ENCODE measurements at regions not wholly inside any gene's neighbourhood (a gene's known extent, or its start where the extent isn't known, plus 50 kb on each side); places are given as distances from the start of the nearest gene placed in this dataset.

GRCh38 chr14:71703477-71703876 is 228.8 kb upstream of the RGS6 start:
- DNase-seq (ENCODE audit: low read depth in 1 of 2, low spot score in 1 of 2): no peak
- no peak for TF ChIP-seq REST (IDR thresholded peaks at IDR 0.05; ENCODE audit: insufficient replicate concordance, low read depth)
- no peak for TF ChIP-seq SPI1 (IDR thresholded peaks at IDR 0.05; ENCODE audit: borderline replicate concordance, low read depth)
- no peak for TF ChIP-seq POLR2AphosphoS5 (IDR thresholded peaks at IDR 0.05; ENCODE audit: low read depth)
- no peak for TF ChIP-seq GABPA (IDR thresholded peaks at IDR 0.05; ENCODE audit: low read depth)
- TF ChIP-seq, protein P1, sequence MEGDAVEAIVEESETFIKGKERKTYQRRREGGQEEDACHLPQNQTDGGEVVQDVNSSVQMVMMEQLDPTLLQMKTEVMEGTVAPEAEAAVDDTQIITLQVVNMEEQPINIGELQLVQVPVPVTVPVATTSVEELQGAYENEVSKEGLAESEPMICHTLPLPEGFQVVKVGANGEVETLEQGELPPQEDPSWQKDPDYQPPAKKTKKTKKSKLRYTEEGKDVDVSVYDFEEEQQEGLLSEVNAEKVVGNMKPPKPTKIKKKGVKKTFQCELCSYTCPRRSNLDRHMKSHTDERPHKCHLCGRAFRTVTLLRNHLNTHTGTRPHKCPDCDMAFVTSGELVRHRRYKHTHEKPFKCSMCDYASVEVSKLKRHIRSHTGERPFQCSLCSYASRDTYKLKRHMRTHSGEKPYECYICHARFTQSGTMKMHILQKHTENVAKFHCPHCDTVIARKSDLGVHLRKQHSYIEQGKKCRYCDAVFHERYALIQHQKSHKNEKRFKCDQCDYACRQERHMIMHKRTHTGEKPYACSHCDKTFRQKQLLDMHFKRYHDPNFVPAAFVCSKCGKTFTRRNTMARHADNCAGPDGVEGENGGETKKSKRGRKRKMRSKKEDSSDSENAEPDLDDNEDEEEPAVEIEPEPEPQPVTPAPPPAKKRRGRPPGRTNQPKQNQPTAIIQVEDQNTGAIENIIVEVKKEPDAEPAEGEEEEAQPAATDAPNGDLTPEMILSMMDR (IDR thresholded peaks at IDR 0.05; ENCODE audit: insufficient read depth, low read length): no peak
- H3K27me3 ChIP-seq (ENCODE audit: insufficient read depth, poor library complexity, severe bottlenecking): no peaks in the 10 kb centered on the region
- H3K27ac ChIP-seq (replicated peaks): no peak overlapping the region
- H3K4me3 ChIP-seq (replicated peaks; ENCODE audit: insufficient read depth, low read length): no peak overlapping the region

DNA sequence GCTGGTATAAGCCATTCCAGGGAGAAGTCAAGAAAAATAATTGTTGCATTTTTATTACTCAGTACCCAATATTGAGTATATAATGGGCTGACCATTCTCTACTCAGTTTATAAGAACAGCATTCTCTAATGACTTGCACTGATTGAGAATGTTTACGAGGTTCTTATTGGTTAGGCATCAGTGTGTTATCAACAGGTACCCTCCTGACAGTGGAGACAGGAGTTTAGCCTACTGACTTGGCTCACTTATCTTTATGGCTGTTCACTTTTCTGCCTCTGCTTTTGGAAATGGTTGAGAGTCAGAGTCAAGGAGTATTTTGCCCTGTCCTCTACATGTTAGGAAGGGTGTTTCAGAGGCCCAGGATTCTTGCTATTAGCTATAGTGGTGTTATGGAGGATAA is 228.0 kb upstream of the RGS6 start:
- no peaks in the 10 kb centered on the region for H3K27me3 ChIP-seq (ENCODE audit: insufficient read depth, poor library complexity, severe bottlenecking)
- no peak for DNase-seq (ENCODE audit: low read depth in 1 of 2, low spot score in 1 of 2)
- H3K4me3 ChIP-seq (replicated peaks; ENCODE audit: insufficient read depth, low read length): no peak overlapping the region
- no peak for TF ChIP-seq POLR2AphosphoS5 (IDR thresholded peaks at IDR 0.05; ENCODE audit: low read depth)
- H3K27ac ChIP-seq (replicated peaks): no peak overlapping the region

DNA sequence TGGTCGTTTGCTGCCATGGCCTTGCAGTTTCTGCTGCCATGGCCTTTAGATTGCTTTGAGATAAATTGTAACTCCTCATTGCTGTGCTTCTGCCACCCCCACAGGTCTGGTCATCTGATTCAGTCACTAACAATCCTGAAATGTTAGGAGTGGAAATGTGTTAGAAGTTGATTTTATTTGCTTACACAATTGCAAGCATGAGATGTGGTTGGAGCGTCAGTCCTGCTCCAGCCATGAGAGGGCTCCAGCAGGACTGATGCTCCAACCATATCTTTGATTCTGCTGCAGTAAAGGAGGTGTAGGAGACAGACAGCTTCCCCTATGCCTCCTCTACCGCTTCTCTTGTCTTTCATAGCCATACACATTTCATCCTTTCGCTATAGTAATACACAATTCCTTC is 226.8 kb upstream of the RGS6 start:
- no peaks in the 10 kb centered on the region for H3K27me3 ChIP-seq (ENCODE audit: insufficient read depth, poor library complexity, severe bottlenecking)
- H3K27ac ChIP-seq (replicated peaks): no peak overlapping the region
- no peak for DNase-seq (ENCODE audit: low read depth in 1 of 2, low spot score in 1 of 2)
- no peak overlapping the region for H3K4me3 ChIP-seq (replicated peaks; ENCODE audit: insufficient read depth, low read length)
- no peak for TF ChIP-seq POLR2AphosphoS5 (IDR thresholded peaks at IDR 0.05; ENCODE audit: low read depth)
- TF ChIP-seq REST (IDR thresholded peaks at IDR 0.05; ENCODE audit: insufficient replicate concordance, low read depth): no peak
- TF ChIP-seq GABPA (IDR thresholded peaks at IDR 0.05; ENCODE audit: low read depth): no peak
- TF ChIP-seq, protein P1 (IDR thresholded peaks at IDR 0.05; ENCODE audit: insufficient read depth, low read length): no peak
- no peak for TF ChIP-seq SPI1 (IDR thresholded peaks at IDR 0.05; ENCODE audit: borderline replicate concordance, low read depth)

GRCh38 chr14:71709076-71709475 is 223.2 kb upstream of the RGS6 start:
- no peak overlapping the region for H3K4me3 ChIP-seq (replicated peaks; ENCODE audit: insufficient read depth, low read length)
- H3K27ac ChIP-seq (replicated peaks): no peak overlapping the region
- DNase-seq (ENCODE audit: low read depth in 1 of 2, low spot score in 1 of 2): no peak
- TF ChIP-seq POLR2AphosphoS5 (IDR thresholded peaks at IDR 0.05; ENCODE audit: low read depth): no peak
- no peak for TF ChIP-seq REST (IDR thresholded peaks at IDR 0.05; ENCODE audit: insufficient replicate concordance, low read depth)
- TF ChIP-seq, protein P1 (IDR thresholded peaks at IDR 0.05; ENCODE audit: insufficient read depth, low read length): no peak
- TF ChIP-seq GABPA (IDR thresholded peaks at IDR 0.05; ENCODE audit: low read depth): no peak
- TF ChIP-seq SPI1 (IDR thresholded peaks at IDR 0.05; ENCODE audit: borderline replicate concordance, low read depth): no peak
- no peaks in the 10 kb centered on the region for H3K27me3 ChIP-seq (ENCODE audit: insufficient read depth, poor library complexity, severe bottlenecking)
